HepG2 (cell line): ENCODE measurements at regions not wholly inside any gene's neighbourhood (a gene's known extent, or its start where the extent isn't known, plus 50 kb on each side); places are given as distances from the start of the nearest gene placed in this dataset.

Experiments
- ARHGAP35 ChIP-seq: sonication (generic); formaldehyde crosslinking; IDR thresholded peaks from 2 replicates; pipeline ENCODE4 v1.9.0; 2022; ENCODE audit warnings: mild to moderate bottlenecking, inconsistent platforms, moderate library complexity, missing genetic modification reagents, borderline replicate concordance
- EP300 ChIP-seq, 3 experiments: sonication (generic) in 1 of 3; formaldehyde crosslinking in 1 of 3; IDR thresholded peaks; 2 replicates each; pipeline versions ENCODE4 v1.5.1 to v1.6.1; 2011 to 2020; ENCODE audit warnings: low read depth in 2 of 3, low read length in 2 of 3, borderline replicate concordance in 1 of 3, improper control_type of control experiment in 1 of 3, mild to moderate bottlenecking in 1 of 3, missing genetic modification reagents in 1 of 3, moderate library complexity in 1 of 3
- FOXJ3 ChIP-seq: sonication (generic); formaldehyde crosslinking; IDR thresholded peaks from 2 replicates; pipeline ENCODE4 v1.4.0; 2020; ENCODE audit warnings: missing genetic modification reagents, mild to moderate bottlenecking, borderline replicate concordance
- HNRNPLL ChIP-seq: fragments of 200-400 bp; formaldehyde crosslinking; IDR thresholded peaks from 2 replicates; pipeline ENCODE4 v1.6.1; 2017; ENCODE audit warnings: mild to moderate bottlenecking, low read depth, low read length; ENCODE audit not compliant: poor library complexity, severe bottlenecking
- NFE2L2 ChIP-seq: fragments of 150-350 bp; IDR thresholded peaks from 2 replicates; pipeline ENCODE4 v1.6.1; 2014; ENCODE audit warnings: low read length
- POLR2A ChIP-seq, 2 experiments: IDR thresholded peaks; 2 replicates each; pipeline ENCODE4 v1.6.1; 2011; ENCODE audit warnings: low read depth in 2 of 2, low read length in 2 of 2, mild to moderate bottlenecking in 1 of 2, moderate library complexity in 1 of 2; ENCODE audit not compliant: insufficient read depth in 1 of 2
- POLR2AphosphoS5 ChIP-seq: IDR thresholded peaks from 2 replicates; pipeline ENCODE4 v1.6.1; 2012; ENCODE audit warnings: low read depth, low read length
- RAD21 ChIP-seq: fragments of 450-650 bp; formaldehyde crosslinking; IDR thresholded peaks from 2 replicates; pipeline ENCODE4 v1.5.0; 2020; ENCODE audit warnings: mild to moderate bottlenecking
- RFXANK ChIP-seq: IDR thresholded peaks from 2 replicates; pipeline ENCODE4 v1.6.1; 2016
- ZFP37 ChIP-seq: sonication (generic); formaldehyde crosslinking; IDR thresholded peaks from 2 replicates; pipeline ENCODE4 v1.4.0; 2020; ENCODE audit warnings: missing genetic modification reagents, borderline replicate concordance
- ZNF333 ChIP-seq: sonication (generic); formaldehyde crosslinking; IDR thresholded peaks from 2 replicates; pipeline ENCODE4 v1.4.0; 2020; ENCODE audit warnings: mild to moderate bottlenecking, missing genetic modification reagents, borderline replicate concordance
- TF ChIP-seq, protein P1 (sequence below): sonication (generic); formaldehyde crosslinking; IDR thresholded peaks from 2 replicates; pipeline ENCODE4 v1.5.0; 2020; ENCODE audit warnings: mild to moderate bottlenecking, missing genetic modification reagents, moderate library complexity
- TF ChIP-seq, protein P2 (sequence below): sonication (generic); formaldehyde crosslinking; IDR thresholded peaks from 2 replicates; pipeline ENCODE4 v1.5.1; 2020; ENCODE audit warnings: mild to moderate bottlenecking, missing genetic modification reagents, moderate library complexity

DNA sequence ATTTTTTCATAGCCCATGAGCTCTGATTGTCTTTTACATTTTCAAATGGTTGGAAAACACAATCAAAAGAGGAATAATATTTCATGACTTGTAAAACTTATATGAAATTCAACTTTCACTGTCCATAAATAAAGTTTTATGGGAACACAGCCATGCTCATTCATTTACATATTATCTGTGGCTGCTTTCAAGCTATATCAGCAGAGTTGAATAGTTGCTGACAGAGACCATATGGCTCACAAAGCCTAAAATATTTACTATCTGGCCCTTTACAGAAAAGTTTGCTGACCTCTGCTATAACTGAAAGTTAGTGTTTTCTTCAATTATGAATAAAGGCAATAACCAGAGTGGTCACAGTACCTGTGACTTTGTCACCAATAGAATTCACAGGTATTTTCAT, 128.2 kb upstream of the GNAO1 start:
- TF ChIP-seq, protein P1, sequence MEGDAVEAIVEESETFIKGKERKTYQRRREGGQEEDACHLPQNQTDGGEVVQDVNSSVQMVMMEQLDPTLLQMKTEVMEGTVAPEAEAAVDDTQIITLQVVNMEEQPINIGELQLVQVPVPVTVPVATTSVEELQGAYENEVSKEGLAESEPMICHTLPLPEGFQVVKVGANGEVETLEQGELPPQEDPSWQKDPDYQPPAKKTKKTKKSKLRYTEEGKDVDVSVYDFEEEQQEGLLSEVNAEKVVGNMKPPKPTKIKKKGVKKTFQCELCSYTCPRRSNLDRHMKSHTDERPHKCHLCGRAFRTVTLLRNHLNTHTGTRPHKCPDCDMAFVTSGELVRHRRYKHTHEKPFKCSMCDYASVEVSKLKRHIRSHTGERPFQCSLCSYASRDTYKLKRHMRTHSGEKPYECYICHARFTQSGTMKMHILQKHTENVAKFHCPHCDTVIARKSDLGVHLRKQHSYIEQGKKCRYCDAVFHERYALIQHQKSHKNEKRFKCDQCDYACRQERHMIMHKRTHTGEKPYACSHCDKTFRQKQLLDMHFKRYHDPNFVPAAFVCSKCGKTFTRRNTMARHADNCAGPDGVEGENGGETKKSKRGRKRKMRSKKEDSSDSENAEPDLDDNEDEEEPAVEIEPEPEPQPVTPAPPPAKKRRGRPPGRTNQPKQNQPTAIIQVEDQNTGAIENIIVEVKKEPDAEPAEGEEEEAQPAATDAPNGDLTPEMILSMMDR (CRISPR knock-in tag): no peak
- no peak for TF ChIP-seq FOXJ3 (CRISPR knock-in tag)
- TF ChIP-seq NFE2L2: no peak
- no peak for TF ChIP-seq POLR2AphosphoS5
- TF ChIP-seq HNRNPLL: no peak
- no peak for TF ChIP-seq RFXANK (CRISPR knock-in tag)
- TF ChIP-seq EP300 (IDR thresholded peaks at IDR 0.05; ENCODE audit: low read depth in 2 of 2, low read length in 2 of 2): no peak
- no peak for TF ChIP-seq EP300 (CRISPR knock-in tag; IDR thresholded peaks at IDR 0.05; ENCODE audit: borderline replicate concordance)
- no peak for TF ChIP-seq ARHGAP35 (CRISPR knock-in tag)
- no peak for TF ChIP-seq ZFP37 (CRISPR knock-in tag)
- no peak for TF ChIP-seq ZNF333
- TF ChIP-seq, protein P2, sequence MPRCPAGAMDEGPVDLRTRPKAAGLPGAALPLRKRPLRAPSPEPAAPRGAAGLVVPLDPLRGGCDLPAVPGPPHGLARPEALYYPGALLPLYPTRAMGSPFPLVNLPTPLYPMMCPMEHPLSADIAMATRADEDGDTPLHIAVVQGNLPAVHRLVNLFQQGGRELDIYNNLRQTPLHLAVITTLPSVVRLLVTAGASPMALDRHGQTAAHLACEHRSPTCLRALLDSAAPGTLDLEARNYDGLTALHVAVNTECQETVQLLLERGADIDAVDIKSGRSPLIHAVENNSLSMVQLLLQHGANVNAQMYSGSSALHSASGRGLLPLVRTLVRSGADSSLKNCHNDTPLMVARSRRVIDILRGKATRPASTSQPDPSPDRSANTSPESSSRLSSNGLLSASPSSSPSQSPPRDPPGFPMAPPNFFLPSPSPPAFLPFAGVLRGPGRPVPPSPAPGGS (CRISPR knock-in tag): no peak
- no peak for TF ChIP-seq RAD21 (CRISPR knock-in tag)
- TF ChIP-seq POLR2A (IDR thresholded peaks at IDR 0.05; ENCODE audit: insufficient read depth in 1 of 2, low read depth in 2 of 2, low read length in 2 of 2): no peak
